Activated CD4-positive, alpha-beta T cell treated with anti-CD3 and anti-CD28 coated beads for 36 hours (primary cell): ENCODE measurements at regions not wholly inside any gene's neighbourhood (a gene's known extent, or its start where the extent isn't known, plus 50 kb on each side); places are given as distances from the start of the nearest gene placed in this dataset.

Experiments used
- ATAC-seq: fragments of 200-7000 bp; cut with Tn5 transposase; one replicate; pipeline ENCODE4 v1.10.0; 2021; ENCODE audit warnings: mild to moderate bottlenecking, moderate library complexity
- CTCF ChIA-PET: fragments of 350-600 bp; sonication (Branson Sonifier 250); formaldehyde crosslinking; loops from one replicate; lab custom pipeline; 2021; ENCODE audit warnings: antibody characterized with exemption; lab: Charles Lee
- POLR2A ChIA-PET: fragments of 350-600 bp; sonication (Branson Sonifier 250); formaldehyde crosslinking; loops from one replicate; lab custom pipeline; 2021; ENCODE audit warnings: antibody characterized with exemption, inconsistent platforms; lab: Charles Lee
- DNase-seq: peaks from one replicate; pipeline ENCODE4 v3.0.0-alpha.2; 2020
- H3K27ac Mint-ChIP-seq: one replicate; pipeline ENCODE4 v1.8.0; 2021; ENCODE audit warnings: mixed read lengths
- H3K27me3 Mint-ChIP-seq: one replicate; pipeline ENCODE4 v1.8.0; 2021; ENCODE audit warnings: mixed read lengths
- H3K36me3 Mint-ChIP-seq: one replicate; pipeline ENCODE4 v1.8.0; 2021; ENCODE audit warnings: low read depth, mixed read lengths
- H3K4me1 Mint-ChIP-seq: one replicate; pipeline ENCODE4 v1.8.0; 2021; ENCODE audit warnings: mixed read lengths
- H3K4me3 Mint-ChIP-seq: one replicate; pipeline ENCODE4 v1.8.0; 2021; ENCODE audit warnings: mild to moderate bottlenecking, moderate library complexity, mixed read lengths
- H3K9me3 Mint-ChIP-seq: one replicate; pipeline ENCODE4 v1.8.0; 2021; ENCODE audit warnings: low read depth, mixed read lengths
- intact Hi-C, 2 experiments: fragments of 100-400 bp; cut with DNase I in 1 of 2; cut with micrococcal nuclease in 1 of 2; formaldehyde crosslinking; loops; one replicate each; pipeline versions ENCODE4 v1.14.2 to v1.15.1; 2022 to 2024; cut with DNase I, micrococcal nuclease

DNA sequence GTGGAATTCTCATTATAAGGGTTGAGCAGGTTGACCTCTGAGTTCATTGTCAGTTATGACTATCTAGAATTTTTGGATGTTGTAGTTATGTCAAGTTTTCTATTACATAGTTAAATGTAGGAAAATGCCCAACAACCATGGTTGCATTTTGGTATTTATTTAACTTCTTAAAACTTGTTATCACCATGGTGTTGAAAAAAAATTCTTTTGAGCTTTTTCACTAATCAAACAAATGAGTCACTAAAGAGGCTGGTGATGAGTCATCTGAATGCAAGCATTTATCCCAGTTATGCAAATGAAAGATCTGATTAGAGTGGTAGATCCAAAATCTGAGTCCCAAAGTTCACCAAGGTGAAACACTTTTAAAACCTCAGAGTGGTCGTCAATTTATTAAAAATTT lies 624.7 kb upstream of the IGFBP3 start:
- no peaks in the 10 kb centered on the region for H3K27me3 Mint-ChIP-seq
- no peaks in the 10 kb centered on the region for H3K4me1 Mint-ChIP-seq
- CTCF ChIA-PET = no interaction called here

DNA sequence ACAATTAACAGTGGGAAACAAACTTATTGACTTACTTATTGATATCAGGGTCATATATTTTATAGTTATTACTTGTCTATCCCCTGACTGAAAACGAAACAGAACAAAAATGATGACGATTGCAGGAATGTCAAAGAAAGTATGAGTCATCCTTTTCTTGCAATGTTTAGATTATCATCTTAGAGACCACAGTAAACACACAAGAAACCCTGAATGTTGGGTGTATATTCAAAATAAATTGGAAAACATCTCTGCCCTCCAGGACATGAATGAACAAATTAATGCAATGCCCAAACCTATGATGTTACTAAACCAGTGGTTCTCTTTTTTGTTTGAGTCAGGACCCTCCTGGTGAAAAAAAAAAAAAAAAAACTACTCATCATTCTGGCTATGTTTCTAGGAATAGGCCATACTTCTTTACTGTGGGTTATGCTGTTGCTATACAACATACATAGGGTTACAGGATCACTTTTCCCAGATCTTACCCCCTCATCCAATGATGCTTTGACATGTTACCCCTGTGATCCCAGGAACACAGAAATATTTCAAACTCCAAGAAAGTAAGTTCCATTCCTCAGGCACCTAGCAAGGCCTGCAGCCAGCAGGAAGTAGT lies 623.4 kb upstream of the IGFBP3 start:
- no peak for DNase-seq
- Mint-ChIP-seq H3K9me3 (peaks cover 2% of the 10 kb centered on the region), H3K4me3 (no peak overlapping the region), H3K36me3 (no peaks in the 10 kb centered on the region), H3K27me3 (no peaks in the 10 kb centered on the region), H3K4me1 (no peaks in the 10 kb centered on the region), H3K27ac (no peak overlapping the region)
- intact Hi-C loops = no loop called here
- ChIA-PET CTCF (no interaction called here), POLR2A (no interaction called here)
- ATAC-seq = no peak

More for the DNA sequence above, 624.7 kb upstream of the IGFBP3 start:
- no peak overlapping the region for H3K4me3 Mint-ChIP-seq
- H3K9me3 Mint-ChIP-seq = peaks cover 2% of the 10 kb centered on the region
- intact Hi-C loops = no loop called here
- DNase-seq (no peak), ATAC-seq (no peak)
- H3K27ac Mint-ChIP-seq = no peak overlapping the region
- H3K36me3 Mint-ChIP-seq = no peaks in the 10 kb centered on the region
- POLR2A ChIA-PET = no interaction called here

DNA sequence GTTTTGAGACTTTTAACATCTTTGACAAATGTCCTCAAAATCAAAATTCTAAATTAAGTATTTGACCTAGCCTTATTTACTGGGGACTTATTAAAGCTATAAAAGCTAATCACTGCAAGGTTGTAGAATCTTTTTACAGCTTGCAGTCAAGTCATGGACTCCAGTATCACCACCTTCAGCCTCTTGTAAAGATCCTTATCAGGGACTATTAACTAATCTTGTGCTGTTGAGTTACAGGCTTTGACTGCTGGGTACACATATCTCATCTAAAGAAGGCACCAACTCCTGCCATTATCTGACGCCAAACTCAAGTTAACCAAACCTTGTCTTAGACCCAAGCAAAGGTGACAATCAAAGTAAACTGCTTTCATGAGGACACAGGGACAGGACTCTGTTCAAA lies 621.0 kb upstream of the IGFBP3 start:
- Mint-ChIP-seq H3K9me3 (no peaks in the 10 kb centered on the region), H3K36me3 (no peaks in the 10 kb centered on the region), H3K4me1 (no peaks in the 10 kb centered on the region), H3K27ac (no peak overlapping the region), H3K4me3 (no peak overlapping the region), H3K27me3 (no peaks in the 10 kb centered on the region)
- intact Hi-C loops = no loop called here
- ChIA-PET CTCF (interaction anchor here (1.3 kb wide), 1 partner anchor 11 kb away, joined by 3 read pairs; no protein-coding TSS in a partner anchor), POLR2A (no interaction called here)
- ATAC-seq (no peak), DNase-seq (no peak)

DNA sequence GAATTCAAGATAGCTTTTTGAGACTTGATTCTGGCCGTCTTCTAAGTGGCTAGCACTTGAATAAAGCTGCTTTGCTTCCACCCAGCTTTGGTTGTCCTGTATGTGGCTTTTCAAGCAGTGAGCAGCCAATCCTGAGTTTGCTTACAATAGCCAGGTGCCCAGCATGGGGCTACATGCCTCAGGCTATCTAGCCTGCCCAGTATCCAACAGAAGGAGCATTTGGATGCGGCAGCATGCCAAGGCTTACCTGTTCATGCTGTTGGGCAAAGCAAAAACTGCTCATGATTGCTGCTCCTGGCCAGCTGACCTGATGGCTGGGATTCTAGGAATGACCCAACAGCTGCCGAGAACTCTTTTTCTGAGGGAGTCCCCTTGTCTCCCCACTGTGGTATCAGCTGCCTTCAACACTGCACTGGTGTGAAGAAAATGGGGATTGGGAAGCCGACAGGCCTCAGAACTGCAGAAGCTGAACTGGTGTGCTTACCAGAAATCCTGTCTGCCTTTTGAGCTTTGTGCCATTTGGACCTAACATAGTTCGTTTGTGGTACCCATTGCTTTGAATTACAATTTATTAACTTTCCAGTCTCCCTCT lies 618.9 kb upstream of the IGFBP3 start:
- Mint-ChIP-seq H3K4me3 (no peak overlapping the region), H3K27me3 (no peaks in the 10 kb centered on the region), H3K36me3 (no peaks in the 10 kb centered on the region), H3K27ac (no peak overlapping the region), H3K4me1 (no peaks in the 10 kb centered on the region), H3K9me3 (peaks cover 8% of the 10 kb centered on the region)
- intact Hi-C loops = no loop called here
- ATAC-seq (no peak), DNase-seq (no peak)
- CTCF ChIA-PET = interaction anchor here (0.7 kb wide), 1 partner anchor 1301 kb away, joined by 3 read pairs; no protein-coding TSS in a partner anchor
- POLR2A ChIA-PET = no interaction called here

DNA sequence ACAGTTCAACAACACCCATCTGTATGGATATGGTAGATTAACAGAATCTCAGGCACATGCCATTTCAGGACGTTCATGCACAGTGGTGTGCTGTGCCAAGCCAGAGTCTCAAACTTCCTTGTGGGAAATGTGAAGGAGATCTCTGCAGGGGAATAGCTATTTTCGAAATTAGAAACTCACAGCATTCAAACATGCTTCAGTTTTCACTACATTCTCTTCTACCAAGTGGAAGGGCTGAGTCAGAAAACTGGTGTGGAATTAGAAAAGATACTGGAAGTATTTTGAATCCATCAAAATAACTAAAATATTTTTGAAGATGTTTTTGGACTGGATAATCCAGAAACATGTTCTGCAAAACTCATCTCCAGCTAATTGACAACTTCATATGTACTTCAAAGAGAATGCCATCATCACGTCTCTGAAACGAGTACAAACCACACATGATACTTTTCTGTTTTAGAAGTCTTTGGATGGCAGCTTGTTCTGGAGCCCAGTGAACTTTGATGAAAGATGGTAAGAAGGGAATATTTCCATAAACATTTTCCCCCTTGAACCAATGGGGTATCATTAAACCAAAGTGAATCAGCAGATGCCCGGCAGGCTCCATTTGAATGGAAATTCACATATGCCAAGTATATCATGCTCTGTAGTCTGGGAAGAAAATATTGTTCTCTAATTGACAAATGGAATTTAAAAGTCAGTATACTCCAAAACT lies 616.3 kb upstream of the IGFBP3 start:
- intact Hi-C loops = no loop called here
- POLR2A ChIA-PET = no interaction called here

DNA sequence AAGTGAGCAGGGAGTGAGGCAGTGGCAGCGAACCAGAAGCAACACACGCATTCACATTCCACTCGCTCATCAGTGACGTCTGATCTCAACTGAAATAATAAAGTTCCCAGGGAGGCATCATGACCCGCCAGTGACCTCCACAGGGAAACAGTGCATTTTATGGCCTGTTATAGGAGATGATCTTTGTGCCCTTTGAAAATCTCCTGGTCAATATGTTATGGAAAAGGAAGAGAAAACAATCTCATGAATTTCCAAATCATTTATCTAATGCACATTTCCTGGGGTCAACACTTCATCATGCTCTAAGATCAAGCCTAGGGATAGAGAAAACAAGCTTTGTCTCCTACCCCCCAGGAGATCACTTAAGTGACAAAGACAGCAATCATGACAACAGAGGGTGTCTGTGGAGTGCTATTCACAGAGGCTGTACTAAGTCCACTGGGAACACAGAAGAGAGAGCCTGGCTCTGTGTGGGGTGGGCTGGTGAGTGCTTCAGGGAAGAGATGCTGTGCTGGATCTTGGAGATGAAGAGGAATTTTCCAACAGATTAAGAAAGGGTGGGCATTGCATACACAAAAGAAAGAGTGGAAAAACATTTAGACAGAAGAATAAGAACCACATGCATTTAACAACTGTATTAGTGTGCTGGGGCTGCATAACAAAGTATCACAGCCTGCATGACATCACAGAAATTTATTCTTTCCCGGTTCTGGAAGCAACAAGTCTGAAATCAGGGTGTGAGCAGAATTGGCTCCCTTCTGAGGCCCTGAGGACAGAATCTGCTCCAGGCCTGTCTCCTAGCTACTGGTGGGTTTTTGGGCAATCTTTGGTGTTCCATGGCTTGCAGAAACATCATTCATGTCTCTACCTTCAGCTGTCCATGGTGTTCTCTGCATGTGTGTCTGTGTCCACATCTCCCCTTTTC lies 613.9 kb upstream of the IGFBP3 start:
- DNase-seq (no peak), ATAC-seq (no peak)
- intact Hi-C loops = no loop called here
- POLR2A ChIA-PET = no interaction called here
- Mint-ChIP-seq H3K27ac (no peak overlapping the region), H3K36me3 (no peaks in the 10 kb centered on the region), H3K4me3 (no peak overlapping the region), H3K27me3 (no peaks in the 10 kb centered on the region), H3K9me3 (peaks cover 16% of the 10 kb centered on the region), H3K4me1 (no peaks in the 10 kb centered on the region)
- CTCF ChIA-PET = no interaction called here

More for the DNA sequence above, 616.3 kb upstream of the IGFBP3 start:
- CTCF ChIA-PET = no interaction called here
- no peak overlapping the region for H3K27ac Mint-ChIP-seq
- no peak overlapping the region for H3K4me3 Mint-ChIP-seq
- no peak for ATAC-seq
- H3K27me3 Mint-ChIP-seq = no peaks in the 10 kb centered on the region
- no peak for DNase-seq
- H3K4me1 Mint-ChIP-seq = no peaks in the 10 kb centered on the region
- H3K36me3 Mint-ChIP-seq = no peaks in the 10 kb centered on the region
- peaks cover 13% of the 10 kb centered on the region for H3K9me3 Mint-ChIP-seq

DNA sequence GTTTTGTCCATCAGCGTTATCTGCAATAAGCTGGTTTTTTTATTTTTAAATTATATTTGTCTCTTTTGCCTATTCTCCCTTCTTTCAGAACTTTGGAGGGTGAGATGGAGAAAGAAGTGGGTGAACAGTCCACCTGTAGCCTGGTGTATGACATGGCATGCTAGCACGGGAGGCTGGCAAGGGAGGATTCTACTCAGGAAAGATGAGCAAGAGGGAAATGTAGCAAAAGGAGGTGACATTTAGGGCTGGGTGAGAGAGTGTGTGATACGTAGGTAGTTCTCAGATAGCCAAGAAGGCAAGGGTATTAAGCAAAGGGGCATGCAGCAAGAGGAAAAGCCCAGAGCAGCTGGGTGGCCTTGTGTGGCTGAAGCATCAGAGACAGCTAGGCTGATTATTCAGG lies 612.9 kb upstream of the IGFBP3 start:
- intact Hi-C loops = no loop called here
- no peak for ATAC-seq
- no peaks in the 10 kb centered on the region for H3K4me1 Mint-ChIP-seq
- ChIA-PET CTCF (no interaction called here), POLR2A (no interaction called here)
- no peaks in the 10 kb centered on the region for H3K36me3 Mint-ChIP-seq
- no peak for DNase-seq
- peaks cover 17% of the 10 kb centered on the region for H3K9me3 Mint-ChIP-seq
- no peak overlapping the region for H3K27ac Mint-ChIP-seq
- no peaks in the 10 kb centered on the region for H3K27me3 Mint-ChIP-seq
- no peak overlapping the region for H3K4me3 Mint-ChIP-seq

DNA sequence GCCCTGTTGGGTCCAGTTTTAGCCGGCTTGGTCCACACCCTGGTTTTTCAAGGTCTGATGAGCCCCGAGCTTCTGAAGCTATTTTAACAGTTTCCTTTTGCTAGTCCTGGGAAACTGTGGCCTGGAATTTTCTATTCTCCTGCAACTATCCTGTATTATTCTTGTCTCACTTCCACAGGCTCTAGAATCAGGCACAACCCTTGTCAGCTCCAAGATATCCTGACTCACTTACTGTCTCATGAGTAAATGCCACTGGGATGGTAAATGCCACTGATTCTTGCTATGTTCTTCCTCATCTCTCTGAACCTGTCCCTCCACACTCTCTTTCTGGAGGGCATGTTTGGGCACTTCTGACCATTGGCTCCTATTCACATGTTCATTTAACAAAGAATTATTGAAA lies 611.5 kb upstream of the IGFBP3 start:
- H3K4me3 Mint-ChIP-seq = no peak overlapping the region
- ChIA-PET CTCF (no interaction called here), POLR2A (no interaction called here)
- H3K27ac Mint-ChIP-seq = no peak overlapping the region
- ATAC-seq (no peak), DNase-seq (no peak)
- H3K4me1 Mint-ChIP-seq = no peaks in the 10 kb centered on the region
- H3K9me3 Mint-ChIP-seq = peaks cover 22% of the 10 kb centered on the region
- H3K27me3 Mint-ChIP-seq = no peaks in the 10 kb centered on the region
- H3K36me3 Mint-ChIP-seq = no peaks in the 10 kb centered on the region
- intact Hi-C loops = no loop called here

DNA sequence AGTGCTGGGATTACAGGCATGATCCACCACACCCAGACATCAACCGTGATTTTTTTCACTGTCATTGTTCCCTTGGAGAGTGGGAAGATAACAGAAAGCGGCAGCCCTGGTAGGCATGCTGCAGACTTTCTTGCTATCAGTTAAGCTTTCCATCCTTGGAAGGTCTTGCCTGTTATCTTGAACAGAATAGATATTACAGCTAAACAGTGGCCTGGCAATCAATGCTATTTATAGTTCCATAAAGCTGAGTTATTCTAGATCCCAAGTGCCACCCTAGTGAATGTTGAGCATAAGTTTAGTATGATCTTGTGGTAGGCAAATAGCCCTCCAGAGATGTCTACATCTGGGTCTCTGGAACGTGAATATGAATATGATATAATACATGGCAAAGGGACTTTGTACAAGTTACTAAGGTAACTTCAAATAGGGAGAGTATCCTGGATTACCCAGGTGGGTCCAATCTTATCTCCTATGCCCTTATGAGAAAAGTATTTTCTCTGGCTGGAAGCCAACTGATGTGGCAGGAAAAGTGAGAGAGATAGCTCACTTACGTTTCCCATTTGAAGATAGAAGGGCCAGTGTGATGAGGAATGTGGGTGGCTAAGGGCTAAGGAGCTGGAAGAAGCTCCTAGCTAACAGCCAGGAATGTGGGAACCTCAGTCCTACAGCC lies 609.1 kb upstream of the IGFBP3 start:
- CTCF ChIA-PET = interaction anchor here (1.3 kb wide), 1 partner anchor 12 kb away, joined by 3 read pairs; no protein-coding TSS in a partner anchor
- H3K4me3 Mint-ChIP-seq = no peak overlapping the region
- intact Hi-C loops = no loop called here
- H3K36me3 Mint-ChIP-seq = no peaks in the 10 kb centered on the region
- no peaks in the 10 kb centered on the region for H3K4me1 Mint-ChIP-seq
- H3K9me3 Mint-ChIP-seq = peaks cover 14% of the 10 kb centered on the region
- no peak for DNase-seq
- ATAC-seq = no peak
- no peaks in the 10 kb centered on the region for H3K27me3 Mint-ChIP-seq
- POLR2A ChIA-PET = no interaction called here
- H3K27ac Mint-ChIP-seq = no peak overlapping the region

DNA sequence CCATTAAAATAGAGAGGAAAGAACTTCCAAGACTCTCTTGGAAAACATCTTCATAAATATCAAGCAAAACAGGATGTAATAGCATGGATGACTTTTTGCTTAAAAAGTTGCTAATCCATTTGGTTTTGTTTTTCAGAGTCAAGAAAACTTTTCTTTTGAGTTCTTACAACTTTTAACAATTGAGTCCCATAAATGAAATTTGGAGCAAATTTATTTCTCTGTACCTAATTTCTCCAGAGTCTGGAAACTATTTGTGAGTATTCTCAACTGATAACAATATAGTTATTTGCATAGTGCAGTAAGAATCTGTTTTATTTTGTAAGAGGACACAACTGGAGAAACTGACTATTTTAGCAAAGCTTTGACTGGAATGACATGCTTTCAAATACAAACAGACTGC lies 606.3 kb upstream of the IGFBP3 start:
- Mint-ChIP-seq H3K4me1 (no peaks in the 10 kb centered on the region), H3K27ac (no peak overlapping the region), H3K27me3 (no peaks in the 10 kb centered on the region), H3K9me3 (peaks cover 9% of the 10 kb centered on the region), H3K4me3 (no peak overlapping the region), H3K36me3 (no peaks in the 10 kb centered on the region)
- no peak for DNase-seq
- ChIA-PET POLR2A (no interaction called here), CTCF (no interaction called here)
- intact Hi-C loops = no loop called here
- ATAC-seq = no peak

DNA sequence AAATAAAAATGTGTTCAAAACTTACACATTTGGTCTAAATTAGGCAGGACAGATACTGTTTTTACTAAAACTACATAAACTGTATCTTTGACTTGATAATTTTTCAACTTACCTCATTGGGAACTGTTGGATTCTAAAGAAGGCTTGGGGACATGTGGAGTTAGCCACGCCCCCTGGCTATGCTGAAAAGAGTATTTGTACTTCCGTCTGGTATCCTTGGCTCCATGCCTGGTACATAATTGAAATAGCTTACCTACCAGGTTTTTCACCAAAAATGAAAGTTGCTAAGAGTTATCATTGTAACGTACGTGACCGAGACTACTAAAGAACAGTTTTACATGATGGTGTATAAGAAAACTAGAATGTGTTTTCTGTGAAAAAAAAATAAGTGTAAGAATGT lies 604.8 kb upstream of the IGFBP3 start:
- ChIA-PET CTCF (no interaction called here), POLR2A (no interaction called here)
- ATAC-seq = no peak
- Mint-ChIP-seq H3K4me1 (no peaks in the 10 kb centered on the region), H3K27me3 (no peaks in the 10 kb centered on the region), H3K27ac (no peak overlapping the region), H3K9me3 (peaks cover 7% of the 10 kb centered on the region), H3K4me3 (no peak overlapping the region), H3K36me3 (no peaks in the 10 kb centered on the region)
- intact Hi-C loops = no loop called here
- DNase-seq = no peak
